KOPT-K1 (cell line): ENCODE measurements at regions not wholly inside any gene's neighbourhood (a gene's known extent, or its start where the extent isn't known, plus 50 kb on each side); places are given as distances from the start of the nearest gene placed in this dataset.

Experiments used
- H3K27ac ChIP-seq: fragments of 200-600 bp; sonication (generic); 2 replicates; pipeline ENCODE4 v1.5.1; 2016; ENCODE audit warnings: antibody characterized with exemption, mild to moderate bottlenecking, low read depth, low read length; ENCODE audit not compliant: poor library complexity, severe bottlenecking
- H3K36me3 ChIP-seq: fragments of 200-600 bp; sonication (generic); 2 replicates; pipeline ENCODE4 v1.5.1; 2017; ENCODE audit warnings: antibody characterized with exemption, mild to moderate bottlenecking, low read length, moderate library complexity; ENCODE audit not compliant: insufficient read depth
- H3K9me3 ChIP-seq: fragments of 200-600 bp; sonication (generic); 2 replicates; pipeline ENCODE4 v1.5.1; 2017; ENCODE audit warnings: antibody characterized with exemption, low read length, mild to moderate bottlenecking; ENCODE audit not compliant: insufficient read depth, poor library complexity, severe bottlenecking

DNA sequence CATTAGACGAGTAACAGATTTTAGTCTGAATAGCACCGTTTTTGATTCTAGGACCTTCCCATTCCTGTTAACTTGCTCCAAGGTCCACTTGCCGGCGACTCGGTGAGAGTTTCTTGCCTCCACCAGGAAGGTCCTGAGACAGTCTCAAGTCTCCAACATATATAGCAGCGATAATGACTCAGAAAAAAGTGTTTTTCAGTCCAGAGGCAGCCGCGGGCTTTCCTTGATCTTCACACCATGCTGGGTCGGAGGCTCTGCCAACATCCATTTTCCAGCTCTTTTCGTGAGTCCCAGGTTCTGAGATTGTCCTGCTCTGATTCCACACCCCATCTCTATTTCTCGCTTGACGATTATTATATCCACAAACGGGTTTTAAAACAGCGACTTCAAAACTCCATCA lies 170.5 kb downstream of the GPX5 start:
- Histone ChIP-seq H3K36me3 (no peaks in the 10 kb centered on the region), H3K9me3 (no peaks in the 10 kb centered on the region), H3K27ac (no peak overlapping the region)

GRCh38 chr6:28696682-28697081 lies 171.0 kb downstream of the GPX5 start:
- Histone ChIP-seq H3K27ac (no peak overlapping the region), H3K36me3 (no peaks in the 10 kb centered on the region), H3K9me3 (no peaks in the 10 kb centered on the region)

- Histone ChIP-seq H3K27ac (no peak overlapping the region), H3K9me3 (peaks cover 13% of the 10 kb centered on the region), H3K36me3 (no peaks in the 10 kb centered on the region)
These were observed 182.0 kb downstream of the GPX5 start for GRCh38 chr6:28707387-28708282.

GRCh38 chr6:28709478-28710349 lies 184.0 kb downstream of the GPX5 start:
- Histone ChIP-seq H3K9me3 (peaks cover 13% of the 10 kb centered on the region), H3K36me3 (no peaks in the 10 kb centered on the region), H3K27ac (no peak overlapping the region)

DNA sequence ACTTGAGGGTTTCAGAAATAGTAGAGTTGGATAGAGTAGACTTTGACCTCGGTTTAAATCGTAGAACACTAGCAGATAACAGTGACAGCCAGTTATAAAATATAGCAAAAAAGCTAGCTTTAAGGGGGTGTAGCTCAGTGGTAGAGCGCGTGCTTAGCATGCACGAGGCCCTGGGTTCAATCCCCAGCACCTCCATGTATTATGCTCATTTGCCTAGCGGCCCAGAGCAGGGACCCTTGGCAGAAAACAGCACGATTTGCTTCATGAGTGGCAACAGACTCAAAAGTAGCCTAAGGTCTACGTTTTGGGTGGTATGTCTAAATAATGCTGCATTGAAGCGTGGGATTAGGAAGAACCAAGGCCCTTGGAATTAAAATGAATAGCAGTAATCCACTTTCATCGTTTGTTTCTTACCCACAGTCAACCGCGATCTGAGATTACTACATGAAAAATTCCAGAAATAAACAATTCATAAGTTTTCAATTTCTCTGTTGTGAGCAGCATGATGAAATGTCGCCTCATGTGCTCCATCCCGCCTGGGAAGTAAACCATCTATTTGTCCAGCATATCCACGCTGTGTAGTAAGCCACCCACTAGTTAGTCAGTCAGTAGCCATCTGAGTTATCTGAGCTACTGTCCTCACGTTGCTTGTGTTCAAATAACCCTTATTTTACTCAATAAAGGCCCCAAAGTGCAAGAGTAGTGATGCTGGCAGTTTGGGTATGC lies 184.9 kb downstream of the GPX5 start:
- Histone ChIP-seq H3K9me3 (peaks cover 13% of the 10 kb centered on the region), H3K27ac (no peak overlapping the region), H3K36me3 (no peaks in the 10 kb centered on the region)

DNA sequence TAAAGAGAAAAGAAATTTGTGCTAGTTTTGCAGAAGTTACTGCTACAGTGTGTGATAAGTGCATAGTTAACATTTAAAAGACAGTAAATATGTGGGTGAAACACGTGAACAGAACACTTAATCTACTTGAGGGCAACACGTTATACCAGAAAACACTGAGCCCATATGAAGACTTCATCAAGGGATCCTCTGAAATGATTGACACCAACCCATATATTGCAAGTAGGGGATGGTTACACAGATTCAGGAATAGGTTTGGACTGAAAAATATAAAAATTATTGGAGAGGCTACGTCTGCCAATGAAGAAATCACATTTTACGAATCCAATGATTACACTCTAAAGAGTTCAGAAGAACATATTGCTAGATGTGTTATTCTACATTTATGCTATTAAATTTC lies 185.6 kb downstream of the GPX5 start:
- peaks cover 13% of the 10 kb centered on the region for H3K9me3 ChIP-seq
- no peaks in the 10 kb centered on the region for H3K36me3 ChIP-seq
- H3K27ac ChIP-seq: no peak overlapping the region

DNA sequence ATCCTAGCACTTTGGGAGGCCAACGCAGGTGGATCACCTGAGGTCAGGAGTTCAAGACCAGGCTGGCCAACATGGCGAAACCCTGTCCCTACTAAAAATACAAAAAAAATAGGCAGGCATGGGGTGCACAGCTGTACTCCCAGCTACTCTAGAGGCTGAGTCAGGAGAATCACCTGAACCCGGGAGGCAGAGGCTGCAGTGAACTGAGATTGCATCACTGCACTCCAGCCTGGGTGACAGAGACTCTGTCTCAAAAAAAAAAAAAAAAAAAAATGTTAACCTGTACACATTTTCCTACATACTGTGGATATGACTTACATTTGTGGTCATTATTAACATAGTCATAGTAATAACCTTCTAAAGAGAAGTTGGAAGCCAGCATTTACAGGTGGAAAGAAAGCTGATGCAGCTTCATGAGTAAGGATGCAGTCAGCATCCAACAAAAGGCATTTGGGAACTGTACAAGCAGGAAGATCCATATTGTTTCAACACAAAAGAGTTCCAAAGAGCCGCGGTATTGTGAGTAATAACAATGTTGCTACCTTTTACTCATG lies 186.2 kb downstream of the GPX5 start:
- Histone ChIP-seq H3K27ac (no peak overlapping the region), H3K9me3 (peaks cover 10% of the 10 kb centered on the region), H3K36me3 (no peaks in the 10 kb centered on the region)

DNA sequence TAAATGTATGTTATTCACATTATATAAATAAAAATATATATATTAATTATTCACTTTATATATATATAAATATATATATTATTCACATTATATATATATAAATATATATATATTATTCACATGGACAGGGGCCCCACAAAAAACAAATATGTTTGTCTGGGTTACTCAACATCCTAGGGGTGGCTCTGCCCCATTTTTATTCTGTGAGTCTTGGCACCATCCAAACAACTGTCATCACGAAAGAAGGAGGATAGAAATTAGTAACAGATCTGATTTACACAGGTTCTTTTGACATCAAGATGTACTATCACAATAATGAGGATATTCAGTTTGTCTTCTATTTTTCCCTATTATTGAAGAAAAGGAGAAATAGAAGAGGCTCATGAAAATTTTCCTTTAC lies 187.3 kb downstream of the GPX5 start:
- H3K9me3 ChIP-seq: no peaks in the 10 kb centered on the region
- H3K27ac ChIP-seq: no peak overlapping the region
- no peaks in the 10 kb centered on the region for H3K36me3 ChIP-seq

DNA sequence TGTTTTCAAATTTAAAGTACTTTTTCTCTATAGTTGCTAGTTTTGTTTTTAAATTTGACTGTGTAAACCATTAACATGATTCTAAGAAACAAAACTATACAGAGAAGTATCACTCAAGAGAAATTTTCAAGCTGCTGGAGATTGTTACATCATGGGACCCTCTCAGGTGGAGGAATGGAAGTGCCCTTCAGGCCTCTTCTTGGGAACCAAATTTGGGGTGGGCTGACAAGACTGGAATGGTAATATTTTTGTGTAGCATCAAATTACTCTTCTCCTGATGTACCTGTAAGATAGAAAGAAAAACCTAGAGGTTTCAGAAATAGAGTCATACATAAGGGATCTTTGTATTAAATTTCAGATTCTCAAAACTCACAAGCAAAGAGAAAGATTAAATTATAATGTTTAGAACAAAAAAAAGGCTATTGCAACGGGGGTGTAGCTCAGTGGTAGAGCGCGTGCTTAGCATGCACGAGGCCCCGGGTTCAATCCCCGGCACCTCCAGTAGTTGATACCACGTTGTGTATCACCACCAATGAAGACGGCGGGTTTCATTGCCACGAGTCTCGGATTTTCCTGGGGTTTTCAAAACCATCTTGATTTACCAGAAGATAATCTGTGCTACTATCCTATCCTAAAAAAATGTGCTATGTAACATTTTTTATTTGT lies 193.7 kb downstream of the GPX5 start:
- Histone ChIP-seq H3K27ac (no peak overlapping the region), H3K9me3 (no peaks in the 10 kb centered on the region), H3K36me3 (no peaks in the 10 kb centered on the region)

DNA sequence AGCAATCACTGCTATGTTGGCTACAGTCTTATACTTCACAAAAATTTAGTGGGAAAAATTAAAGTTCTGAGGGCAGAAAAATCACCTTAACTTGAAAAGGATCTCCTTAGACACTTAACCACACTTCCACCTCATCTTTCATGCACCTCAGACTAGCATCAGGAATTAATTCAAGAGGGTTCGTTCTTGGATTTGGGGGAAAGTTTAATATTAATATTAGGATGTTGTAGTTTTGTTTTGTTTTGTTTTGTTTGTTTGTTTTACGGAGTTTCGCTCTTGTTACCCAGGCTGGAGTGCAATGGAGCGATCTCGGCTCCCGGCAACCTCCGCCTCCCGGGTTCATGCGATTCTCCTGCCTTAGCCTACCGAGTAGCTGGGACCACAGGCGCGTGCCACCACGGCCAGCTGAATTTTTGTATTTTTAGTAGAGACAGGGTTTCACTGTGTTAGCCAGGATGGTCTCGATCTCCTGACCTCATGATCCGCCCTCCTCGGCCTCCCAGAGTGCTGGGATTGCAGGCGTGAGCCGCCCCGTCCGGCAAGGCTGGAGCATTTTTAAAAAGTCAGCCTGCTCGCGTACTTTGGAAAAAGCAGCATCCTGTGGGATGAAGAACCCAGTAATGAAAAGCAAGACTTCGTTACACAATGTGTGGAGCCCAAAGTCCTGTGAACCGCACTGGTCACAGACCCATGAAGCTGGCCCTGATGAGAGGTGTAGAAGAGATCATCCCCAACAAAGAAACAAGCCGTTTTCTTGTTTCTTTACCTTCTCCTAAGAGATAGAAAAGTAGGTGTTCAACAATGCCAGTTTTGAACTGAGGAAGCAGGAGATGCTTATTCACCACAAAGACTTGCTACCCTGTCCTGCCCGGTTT lies 194.9 kb downstream of the GPX5 start:
- H3K27ac ChIP-seq: no peak overlapping the region
- H3K9me3 ChIP-seq: no peaks in the 10 kb centered on the region
- H3K36me3 ChIP-seq: no peaks in the 10 kb centered on the region

DNA sequence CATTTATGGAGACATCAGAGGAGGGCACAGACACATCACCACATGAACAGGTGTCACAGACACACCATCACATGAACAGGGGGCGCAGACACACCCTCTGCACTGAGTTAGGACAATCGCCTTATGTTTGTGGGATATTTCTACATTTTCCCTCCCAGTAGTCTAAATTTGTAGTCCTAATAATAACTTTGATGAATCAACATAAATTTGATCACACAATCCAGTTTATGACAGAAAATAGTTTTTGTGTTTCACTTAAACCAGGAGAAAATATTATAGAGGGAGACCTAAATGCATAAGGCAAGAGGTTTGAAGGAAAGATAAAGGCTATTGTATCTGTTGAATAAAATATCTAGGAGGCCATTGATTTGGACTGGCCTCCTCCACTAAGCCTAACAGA lies 195.7 kb downstream of the GPX5 start:
- H3K27ac ChIP-seq: no peak overlapping the region
- H3K36me3 ChIP-seq: no peaks in the 10 kb centered on the region
- no peaks in the 10 kb centered on the region for H3K9me3 ChIP-seq

GRCh38 chr6:28724395-28724794 lies 198.7 kb downstream of the GPX5 start:
- H3K27ac ChIP-seq: no peak overlapping the region
- H3K36me3 ChIP-seq: no peaks in the 10 kb centered on the region
- H3K9me3 ChIP-seq: no peaks in the 10 kb centered on the region

DNA sequence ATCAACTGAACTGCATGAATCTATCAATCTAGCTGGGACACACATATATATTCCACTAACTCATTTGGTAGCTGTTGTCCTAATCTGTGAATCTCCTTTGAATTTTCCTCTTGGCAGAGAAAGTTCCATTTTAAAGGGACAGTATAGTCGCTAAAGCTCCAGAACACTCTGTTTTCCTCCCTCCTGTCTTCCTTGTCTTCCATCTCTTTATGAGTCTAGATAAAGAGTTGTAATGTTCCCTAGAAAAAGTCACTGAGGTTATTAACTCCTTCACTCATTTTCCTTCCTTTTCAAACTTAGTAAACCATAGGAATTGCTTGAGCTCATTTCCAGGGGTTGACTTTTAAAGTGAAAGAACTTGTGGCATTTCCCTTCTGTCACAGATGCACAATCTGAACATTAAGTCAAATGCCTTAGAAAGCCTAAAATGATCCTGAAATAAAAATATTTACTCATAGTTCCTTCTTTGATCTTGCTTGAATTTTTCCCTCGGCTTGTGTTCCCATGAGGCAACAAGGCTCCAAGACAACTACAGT lies 198.4 kb downstream of the TRIM27 start:
- no peak overlapping the region for H3K27ac ChIP-seq
- H3K9me3 ChIP-seq: no peaks in the 10 kb centered on the region

More for the DNA sequence above, 198.4 kb downstream of the TRIM27 start:
- no peaks in the 10 kb centered on the region for H3K36me3 ChIP-seq
